GM12872 (cell line): ENCODE measurements at regions not wholly inside any gene's neighbourhood (a gene's known extent, or its start where the extent isn't known, plus 50 kb on each side); places are given as distances from the start of the nearest gene placed in this dataset.

Experiments used
- TF ChIP-seq, protein P1 (sequence below): IDR thresholded peaks from 3 replicates; pipeline ENCODE4 v1.5.1; 2011; ENCODE audit warnings: low read depth, mild to moderate bottlenecking, low read length, moderate library complexity; ENCODE audit not compliant: insufficient read depth

DNA sequence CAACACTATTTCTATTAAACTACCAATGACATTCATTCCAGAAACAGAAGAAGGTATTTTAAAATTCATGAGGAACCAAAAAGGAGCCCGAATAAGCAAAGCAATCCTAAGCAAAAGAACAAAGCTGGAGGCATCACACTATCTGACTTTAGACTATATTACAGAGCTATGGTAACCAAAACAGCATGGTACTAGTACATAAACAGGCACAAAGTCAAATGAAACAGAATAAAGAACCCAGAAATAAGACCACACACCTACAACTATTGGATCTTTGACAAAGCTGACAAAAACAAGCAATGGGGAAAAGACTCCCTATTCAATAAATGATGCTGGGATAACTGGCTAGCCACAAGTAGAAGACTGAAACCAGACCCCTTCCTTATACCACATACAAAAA lies 122.3 kb downstream of the ITIH6 start:
- TF ChIP-seq, protein P1, sequence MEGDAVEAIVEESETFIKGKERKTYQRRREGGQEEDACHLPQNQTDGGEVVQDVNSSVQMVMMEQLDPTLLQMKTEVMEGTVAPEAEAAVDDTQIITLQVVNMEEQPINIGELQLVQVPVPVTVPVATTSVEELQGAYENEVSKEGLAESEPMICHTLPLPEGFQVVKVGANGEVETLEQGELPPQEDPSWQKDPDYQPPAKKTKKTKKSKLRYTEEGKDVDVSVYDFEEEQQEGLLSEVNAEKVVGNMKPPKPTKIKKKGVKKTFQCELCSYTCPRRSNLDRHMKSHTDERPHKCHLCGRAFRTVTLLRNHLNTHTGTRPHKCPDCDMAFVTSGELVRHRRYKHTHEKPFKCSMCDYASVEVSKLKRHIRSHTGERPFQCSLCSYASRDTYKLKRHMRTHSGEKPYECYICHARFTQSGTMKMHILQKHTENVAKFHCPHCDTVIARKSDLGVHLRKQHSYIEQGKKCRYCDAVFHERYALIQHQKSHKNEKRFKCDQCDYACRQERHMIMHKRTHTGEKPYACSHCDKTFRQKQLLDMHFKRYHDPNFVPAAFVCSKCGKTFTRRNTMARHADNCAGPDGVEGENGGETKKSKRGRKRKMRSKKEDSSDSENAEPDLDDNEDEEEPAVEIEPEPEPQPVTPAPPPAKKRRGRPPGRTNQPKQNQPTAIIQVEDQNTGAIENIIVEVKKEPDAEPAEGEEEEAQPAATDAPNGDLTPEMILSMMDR: no peak

DNA sequence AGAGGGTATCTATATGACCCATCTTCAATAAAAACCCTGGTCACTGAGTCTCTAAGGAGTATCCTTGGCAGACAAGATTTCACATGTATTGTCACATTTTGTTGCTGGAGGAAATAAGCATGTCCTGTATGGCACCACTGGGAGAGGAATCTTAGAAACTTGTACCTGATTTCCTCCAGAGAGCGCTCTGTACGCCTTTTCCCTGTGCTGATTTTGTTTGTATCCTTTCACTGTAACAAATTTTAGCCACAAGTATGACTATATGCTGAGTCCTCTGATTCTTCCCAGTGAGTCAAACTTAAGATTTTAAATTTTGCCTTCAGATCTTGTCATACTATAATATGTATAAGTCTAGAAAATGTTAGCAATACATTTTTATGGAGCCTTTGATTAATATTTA lies 102.8 kb downstream of the ITIH6 start:
- TF ChIP-seq, protein P1: no peak

DNA sequence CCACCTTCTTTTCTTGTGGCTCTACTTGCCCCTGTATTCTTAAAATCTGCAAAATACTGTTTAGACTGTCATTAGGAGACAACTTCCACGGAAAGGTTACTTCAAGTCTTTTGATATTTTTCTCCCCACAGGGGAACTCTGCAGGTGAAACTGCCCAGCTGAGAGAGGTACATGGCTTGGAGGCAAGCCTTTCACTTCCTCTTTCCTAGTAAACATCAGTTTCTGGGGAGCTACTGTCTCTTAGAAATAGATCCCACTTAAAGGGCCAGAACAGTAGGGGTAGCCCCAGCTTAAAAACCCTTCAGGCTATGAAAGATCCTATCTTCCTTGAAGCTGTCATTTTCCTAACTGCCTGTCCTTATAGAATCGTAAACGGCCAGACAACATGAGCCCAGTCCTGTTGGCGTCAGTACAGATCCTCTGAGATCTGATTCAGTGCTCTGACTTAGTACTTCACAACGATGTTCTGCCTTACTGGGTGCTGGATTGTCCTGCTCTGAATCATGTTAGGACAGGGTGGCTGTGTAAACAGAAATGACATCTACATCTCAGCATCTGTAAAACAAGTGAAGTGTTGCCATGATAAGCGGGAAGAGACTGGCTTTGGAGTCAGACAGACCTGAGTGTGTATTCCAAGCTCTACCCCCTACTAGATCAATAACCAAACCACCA lies 102.1 kb downstream of the ITIH6 start:
- TF ChIP-seq, protein P1: no peak
